ENCODE measurements at regions not wholly inside any gene's neighbourhood (a gene's known extent, or its start where the extent isn't known, plus 50 kb on each side); places are given as distances from the start of the nearest gene placed in this dataset.

- TF ChIP-seq CTCF (conservative IDR thresholded peaks at IDR 0.05; ENCODE audit: low read depth, low read length), result no peak
- no peak for TF ChIP-seq EZH2phosphoT487 (IDR thresholded peaks at IDR 0.05; ENCODE audit: borderline replicate concordance, low read length)
- TF ChIP-seq EZH2 (IDR thresholded peaks at IDR 0.05; ENCODE audit: low read length, unreplicated experiment), result no peak
These were observed 104.7 kb upstream of the ZNF438 start for GRCh38 chr10:31136386-31136785.

Data from PC-3 (cell line).